Ecto neural progenitor cell (in vitro differentiated cells): ENCODE measurements at regions not wholly inside any gene's neighbourhood (a gene's known extent, or its start where the extent isn't known, plus 50 kb on each side); places are given as distances from the start of the nearest gene placed in this dataset.
"Not testable (repeated sequence)": the region's sequence is repeated elsewhere in the genome, so short reads cannot be mapped to it uniquely, and the experiment has no call there.

ENCODE experiments used
- DNase-seq: peaks from one replicate; pipeline ENCODE4 v3.0.0-alpha.2; 2018; ENCODE audit warnings: low spot score

- DNase-seq: no peak
These were observed 126.1 kb upstream of the POC5 start for GRCh38 chr5:75843319-75843718.

GRCh38 chr5:75839547-75839946, 122.3 kb upstream of the POC5 start:
- DNase-seq: no peak

- DNase-seq: no peak
These were observed 120.1 kb upstream of the POC5 start for GRCh38 chr5:75837258-75837841.

- no peak for DNase-seq
These were observed 114.3 kb upstream of the POC5 start for GRCh38 chr5:75831561-75831960.

GRCh38 chr5:75828029-75828428, 110.8 kb upstream of the POC5 start:
- no peak for DNase-seq

- DNase-seq: no peak
These were observed 107.1 kb upstream of the POC5 start for GRCh38 chr5:75824323-75824722.

- DNase-seq: no peak
These were observed 106.6 kb upstream of the POC5 start for GRCh38 chr5:75823811-75824210.

GRCh38 chr5:75818661-75819060, 101.4 kb upstream of the POC5 start:
- DNase-seq: no peak

GRCh38 chr5:75799695-75800094, 82.5 kb upstream of the POC5 start:
- DNase-seq: not testable (repeated sequence)

- DNase-seq: not testable (repeated sequence)
These were observed 52.1 kb upstream of the POC5 start for GRCh38 chr5:75769338-75769737.
